HCT116 (cell line): ENCODE measurements at regions not wholly inside any gene's neighbourhood (a gene's known extent, or its start where the extent isn't known, plus 50 kb on each side); places are given as distances from the start of the nearest gene placed in this dataset.

Experiments
- CTCF ChIP-seq, 3 experiments: fragments of 200-600 bp in 1 of 3; sonication (generic) in 1 of 3; IDR thresholded peaks in 2 of 3; conservative IDR thresholded peaks in 1 of 3; 2 replicates each; pipeline ENCODE4 v1.5.1; 2012 to 2017; ENCODE audit warnings: low read depth in 2 of 3, low read length in 2 of 3, antibody characterized with exemption in 1 of 3, borderline replicate concordance in 1 of 3, control low read depth in 1 of 3, mild to moderate bottlenecking in 1 of 3, mixed read lengths in 1 of 3, mixed run types in 1 of 3, moderate library complexity in 1 of 3; ENCODE audit not compliant: insufficient read depth in 1 of 3
- EZH2 ChIP-seq: fragments of 200-600 bp; sonication (generic); IDR thresholded peaks from 2 replicates; pipeline ENCODE4 v1.6.1; 2017; ENCODE audit warnings: antibody characterized with exemption, mixed run types
- POLR2AphosphoS5 ChIP-seq: IDR thresholded peaks from 2 replicates; pipeline ENCODE4 v1.6.1; 2011; ENCODE audit warnings: mild to moderate bottlenecking, low read depth, low read length, moderate library complexity
- SRF ChIP-seq: IDR thresholded peaks from 2 replicates; pipeline ENCODE4 v1.6.1; 2012; ENCODE audit warnings: low read depth
- TCF7L2 ChIP-seq: IDR thresholded peaks from 2 replicates; pipeline ENCODE4 v1.7.0; 2011; ENCODE audit warnings: borderline replicate concordance, inconsistent platforms; ENCODE audit not compliant: insufficient read depth, insufficient read length; ENCODE audit errors: extremely low read depth

GRCh38 chr5:39515881-39516280 lies 91.1 kb upstream of the DAB2 start:
- TF ChIP-seq TCF7L2, result no peak
- no peak for TF ChIP-seq POLR2AphosphoS5
- TF ChIP-seq CTCF (IDR thresholded peaks at IDR 0.05 in 2 of 3, conservative IDR thresholded peaks at IDR 0.05 in 1 of 3; ENCODE audit: borderline replicate concordance in 1 of 3, insufficient read depth in 1 of 3, low read depth in 2 of 3, low read length in 2 of 3), result no peak
- TF ChIP-seq SRF, result no peak
- no peak for TF ChIP-seq EZH2
